GM23338 (cell line): ENCODE measurements at regions not wholly inside any gene's neighbourhood (a gene's known extent, or its start where the extent isn't known, plus 50 kb on each side); places are given as distances from the start of the nearest gene placed in this dataset.

ENCODE experiments used
- CTCF ChIP-seq, 2 experiments: fragments of 200-600 bp in 1 of 2; sonication (generic) in 1 of 2; conservative IDR thresholded peaks; 2 replicates each; pipeline versions ENCODE4 v1.5.1 to v1.6.1; 2016 to 2017; ENCODE audit warnings: antibody characterized with exemption in 2 of 2, low read depth in 2 of 2, mild to moderate bottlenecking in 2 of 2, moderate library complexity in 1 of 2
- EZH2phosphoT487 ChIP-seq: fragments of 200-600 bp; sonication (generic); IDR thresholded peaks from one replicate; pipeline ENCODE4 v1.8.1; 2018; ENCODE audit warnings: antibody characterized with exemption; ENCODE audit not compliant: unreplicated experiment
- POLR2AphosphoS5 ChIP-seq: IDR thresholded peaks from 2 replicates; pipeline ENCODE4 v1.6.1; 2016; ENCODE audit warnings: antibody characterized with exemption, low read depth
- REST ChIP-seq: IDR thresholded peaks from one replicate; pipeline ENCODE4 v1.6.1; 2018; ENCODE audit warnings: antibody characterized with exemption; ENCODE audit not compliant: unreplicated experiment
- ZNF331 ChIP-seq: fragments of 250-450 bp; sonication (Bioruptor Pico); IDR thresholded peaks from 2 replicates; pipeline ENCODE4 v1.5.0; 2020; ENCODE audit warnings: low read depth, mild to moderate bottlenecking, moderate library complexity

DNA sequence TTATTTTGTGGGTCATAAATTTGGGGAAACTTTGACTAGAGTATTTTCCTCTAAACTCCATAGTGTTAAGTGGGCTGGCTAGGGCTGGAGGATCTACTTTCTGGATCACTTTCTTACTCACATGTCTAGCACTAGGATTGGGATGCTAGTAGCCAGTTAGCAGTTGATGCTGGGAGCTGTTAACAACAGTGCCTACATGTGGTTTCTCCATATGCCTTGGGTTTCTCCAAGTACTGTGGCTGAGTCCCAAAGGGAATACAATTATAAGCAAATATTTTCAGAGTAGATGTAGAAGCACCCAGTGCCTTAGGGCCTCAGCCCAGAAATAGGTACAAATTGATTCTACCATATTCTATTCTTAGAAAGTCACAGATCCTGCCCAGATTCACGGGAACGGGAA, 1614.9 kb downstream of the ARAP2 start:
- TF ChIP-seq CTCF (conservative IDR thresholded peaks at IDR 0.05; ENCODE audit: low read depth in 2 of 2) (no peak), POLR2AphosphoS5 (no peak), EZH2phosphoT487 (no peak), ZNF331 (CRISPR knock-in tag) (no peak), REST (no peak)
